ENCODE measurements at regions not wholly inside any gene's neighbourhood (a gene's known extent, or its start where the extent isn't known, plus 50 kb on each side); places are given as distances from the start of the nearest gene placed in this dataset.
"Not testable (repeated sequence)": the region's sequence is repeated elsewhere in the genome, so short reads cannot be mapped to it uniquely, and the experiment has no call there.

DNA sequence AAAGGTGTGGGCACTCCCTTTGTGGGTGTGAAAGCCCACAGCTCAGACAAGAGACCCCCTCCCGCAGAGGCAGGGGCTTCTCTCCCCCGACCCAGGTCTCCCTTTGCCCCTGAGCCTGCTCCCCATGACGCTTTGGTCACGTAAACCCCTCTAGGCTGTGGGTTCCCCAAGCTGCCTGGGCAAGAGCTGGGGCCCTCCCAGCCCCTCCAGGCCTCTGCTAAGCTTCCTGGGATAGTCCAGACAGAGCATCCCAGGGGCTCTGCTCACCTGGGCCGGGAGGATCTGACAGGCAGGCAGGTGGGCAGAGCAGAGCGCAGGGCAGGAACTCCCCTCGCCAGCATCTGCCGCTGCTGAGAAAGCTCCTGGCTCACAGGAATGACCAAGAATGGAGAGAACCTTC is 177.3 kb downstream of the BANP start:
- no peak for DNase-seq (ENCODE audit: low read depth)
- no peak for FAIRE-seq
- no peak overlapping the region for H2AFZ ChIP-seq (ENCODE audit: low read depth, low read length)

DNA sequence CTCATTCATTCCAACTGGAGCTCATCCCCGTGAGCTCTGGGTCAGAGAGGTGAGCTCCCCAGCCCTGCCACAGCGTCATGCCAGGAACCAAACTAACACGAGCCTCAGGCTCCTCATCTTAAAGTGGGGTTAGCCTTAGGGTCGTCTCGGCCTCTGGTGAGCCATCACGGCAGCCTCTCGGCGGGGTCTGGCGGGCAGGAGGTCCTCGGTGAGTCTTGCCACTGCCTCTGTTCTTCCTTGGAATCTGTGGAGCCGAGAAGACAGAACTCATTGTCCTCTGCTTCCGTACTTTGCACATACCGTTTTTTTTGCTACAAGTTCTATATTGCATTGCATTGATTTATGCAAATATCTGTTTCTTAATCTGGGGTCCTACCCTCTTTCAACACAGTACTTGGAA is 177.9 kb downstream of the BANP start:
- H3K79me2 ChIP-seq (ENCODE audit: insufficient read depth, low read length); H3K9me3 Mint-ChIP-seq (ENCODE audit: unreplicated experiment); H3K36me3 Mint-ChIP-seq (ENCODE audit: low read depth, unreplicated experiment); H3K4me2 ChIP-seq (ENCODE audit: low read length); H2AFZ ChIP-seq (ENCODE audit: low read depth, low read length); H3K4me3 ChIP-seq (ENCODE audit: insufficient read depth, low read depth, low read length); H3K9me3 ChIP-seq (ENCODE audit: insufficient read depth, low read depth, low read length); FAIRE-seq; H3K27ac ChIP-seq (ENCODE audit: low read depth, low read length); H3K36me3 ChIP-seq (ENCODE audit: insufficient read depth, low read length); H3K4me1 Mint-ChIP-seq (ENCODE audit: low read depth, unreplicated experiment); H3K27ac Mint-ChIP-seq (ENCODE audit: unreplicated experiment); DNase-seq (ENCODE audit: low read depth); H3K4me3 Mint-ChIP-seq (ENCODE audit: unreplicated experiment); H3K4me1 ChIP-seq (ENCODE audit: insufficient read depth, low read length); H4K20me1 ChIP-seq (ENCODE audit: insufficient read depth, low read length); H3K27me3 ChIP-seq (ENCODE audit: insufficient read depth, low read length); H3K9ac ChIP-seq (ENCODE audit: low read length): not testable (repeated sequence)
- peaks cover 28% of the 10 kb centered on the region for H3K27me3 Mint-ChIP-seq (ENCODE audit: low read depth, unreplicated experiment)

More for the DNA sequence above, 177.3 kb downstream of the BANP start:
- H3K4me2 ChIP-seq (ENCODE audit: low read length): no peak overlapping the region
- H3K27ac Mint-ChIP-seq (ENCODE audit: unreplicated experiment): no peak overlapping the region
- no peaks in the 10 kb centered on the region for H3K27me3 ChIP-seq (ENCODE audit: insufficient read depth, low read length)
- TF ChIP-seq EZH2 (IDR thresholded peaks at IDR 0.05; ENCODE audit: insufficient read depth, low read length) (no peak), CTCF (IDR thresholded peaks at IDR 0.05; ENCODE audit: insufficient read depth, low read depth, low read length) (no peak)
- no peak overlapping the region for H3K9ac ChIP-seq (ENCODE audit: low read length)
- H3K4me3 ChIP-seq (ENCODE audit: insufficient read depth, low read depth, low read length): no peak overlapping the region
- H3K4me3 Mint-ChIP-seq (ENCODE audit: unreplicated experiment): no peak overlapping the region
- H3K9me3 ChIP-seq (ENCODE audit: insufficient read depth, low read depth, low read length): no peaks in the 10 kb centered on the region
- H3K27me3 Mint-ChIP-seq (ENCODE audit: low read depth, unreplicated experiment): peaks cover 26% of the 10 kb centered on the region
- H3K4me1 Mint-ChIP-seq (ENCODE audit: low read depth, unreplicated experiment): no peaks in the 10 kb centered on the region
- no peaks in the 10 kb centered on the region for H3K9me3 Mint-ChIP-seq (ENCODE audit: unreplicated experiment)
- no peaks in the 10 kb centered on the region for H4K20me1 ChIP-seq (ENCODE audit: insufficient read depth, low read length)
- no peaks in the 10 kb centered on the region for H3K36me3 Mint-ChIP-seq (ENCODE audit: low read depth, unreplicated experiment)
- no peaks in the 10 kb centered on the region for H3K36me3 ChIP-seq (ENCODE audit: insufficient read depth, low read length)
- H3K27ac ChIP-seq (ENCODE audit: low read depth, low read length): no peak overlapping the region
- H3K79me2 ChIP-seq (ENCODE audit: insufficient read depth, low read length): no peaks in the 10 kb centered on the region
- H3K4me1 ChIP-seq (ENCODE audit: insufficient read depth, low read length): no peaks in the 10 kb centered on the region

- H3K36me3 Mint-ChIP-seq (ENCODE audit: low read depth, unreplicated experiment): no peaks in the 10 kb centered on the region
- no peaks in the 10 kb centered on the region for H3K9me3 ChIP-seq (ENCODE audit: insufficient read depth, low read depth, low read length)
- no peak overlapping the region for H3K27ac Mint-ChIP-seq (ENCODE audit: unreplicated experiment)
- no peaks in the 10 kb centered on the region for H3K4me1 ChIP-seq (ENCODE audit: insufficient read depth, low read length)
- no peaks in the 10 kb centered on the region for H3K79me2 ChIP-seq (ENCODE audit: insufficient read depth, low read length)
- H3K27ac ChIP-seq (ENCODE audit: low read depth, low read length): no peak overlapping the region
- H3K9ac ChIP-seq (ENCODE audit: low read length): no peak overlapping the region
- no peaks in the 10 kb centered on the region for H4K20me1 ChIP-seq (ENCODE audit: insufficient read depth, low read length)
- H3K4me2 ChIP-seq (ENCODE audit: low read length): no peak overlapping the region
- no peak for FAIRE-seq
- no peak overlapping the region for H3K4me3 ChIP-seq (ENCODE audit: insufficient read depth, low read depth, low read length)
- H3K4me1 Mint-ChIP-seq (ENCODE audit: low read depth, unreplicated experiment): no peaks in the 10 kb centered on the region
- DNase-seq (ENCODE audit: low read depth): no peak
- no peaks in the 10 kb centered on the region for H3K27me3 ChIP-seq (ENCODE audit: insufficient read depth, low read length)
- no peak overlapping the region for H2AFZ ChIP-seq (ENCODE audit: low read depth, low read length)
- no peak for TF ChIP-seq EZH2 (IDR thresholded peaks at IDR 0.05; ENCODE audit: insufficient read depth, low read length)
- TF ChIP-seq CTCF (IDR thresholded peaks at IDR 0.05; ENCODE audit: insufficient read depth, low read depth, low read length): no peak
- H3K9me3 Mint-ChIP-seq (ENCODE audit: unreplicated experiment): no peaks in the 10 kb centered on the region
- H3K27me3 Mint-ChIP-seq (ENCODE audit: low read depth, unreplicated experiment): peaks cover 30% of the 10 kb centered on the region
- no peak overlapping the region for H3K4me3 Mint-ChIP-seq (ENCODE audit: unreplicated experiment)
- no peaks in the 10 kb centered on the region for H3K36me3 ChIP-seq (ENCODE audit: insufficient read depth, low read length)
Measured at GRCh38 chr16:88130016-88130415, 178.8 kb downstream of the BANP start.
